ENCODE measurements at regions not wholly inside any gene's neighbourhood (a gene's known extent, or its start where the extent isn't known, plus 50 kb on each side); places are given as distances from the start of the nearest gene placed in this dataset.

DNA sequence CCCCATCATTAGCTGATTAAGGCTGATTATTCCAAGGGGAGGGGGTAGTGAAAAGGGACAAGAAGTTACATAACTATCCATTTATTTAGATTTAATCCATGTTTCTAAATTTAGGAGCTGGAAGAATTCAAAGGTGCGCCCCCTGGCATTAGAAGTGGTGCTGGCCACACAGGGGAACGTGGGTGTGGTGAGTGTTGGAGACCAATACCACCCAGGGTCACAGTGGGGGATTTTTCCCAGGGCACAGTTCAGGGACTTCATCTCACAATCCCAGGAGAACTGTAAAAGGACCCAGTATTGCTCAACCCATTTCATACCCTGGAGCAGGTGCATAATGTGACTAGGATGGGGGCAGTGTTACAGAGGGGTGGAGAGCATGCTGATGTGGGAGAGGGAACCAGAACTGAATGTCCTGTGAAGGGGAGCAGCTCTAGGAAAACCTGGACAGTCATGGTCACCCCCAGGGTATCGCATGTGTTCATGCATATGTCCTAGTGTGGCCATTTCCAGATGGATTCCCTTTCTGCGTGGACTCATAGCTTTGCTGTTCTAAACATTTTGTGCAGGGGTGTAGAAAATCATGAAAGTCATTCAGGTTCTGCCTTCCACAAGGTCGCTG, 110.3 kb downstream of the LSM3 start:
- no peak for DNase-seq (ENCODE audit: low read depth)

DNA sequence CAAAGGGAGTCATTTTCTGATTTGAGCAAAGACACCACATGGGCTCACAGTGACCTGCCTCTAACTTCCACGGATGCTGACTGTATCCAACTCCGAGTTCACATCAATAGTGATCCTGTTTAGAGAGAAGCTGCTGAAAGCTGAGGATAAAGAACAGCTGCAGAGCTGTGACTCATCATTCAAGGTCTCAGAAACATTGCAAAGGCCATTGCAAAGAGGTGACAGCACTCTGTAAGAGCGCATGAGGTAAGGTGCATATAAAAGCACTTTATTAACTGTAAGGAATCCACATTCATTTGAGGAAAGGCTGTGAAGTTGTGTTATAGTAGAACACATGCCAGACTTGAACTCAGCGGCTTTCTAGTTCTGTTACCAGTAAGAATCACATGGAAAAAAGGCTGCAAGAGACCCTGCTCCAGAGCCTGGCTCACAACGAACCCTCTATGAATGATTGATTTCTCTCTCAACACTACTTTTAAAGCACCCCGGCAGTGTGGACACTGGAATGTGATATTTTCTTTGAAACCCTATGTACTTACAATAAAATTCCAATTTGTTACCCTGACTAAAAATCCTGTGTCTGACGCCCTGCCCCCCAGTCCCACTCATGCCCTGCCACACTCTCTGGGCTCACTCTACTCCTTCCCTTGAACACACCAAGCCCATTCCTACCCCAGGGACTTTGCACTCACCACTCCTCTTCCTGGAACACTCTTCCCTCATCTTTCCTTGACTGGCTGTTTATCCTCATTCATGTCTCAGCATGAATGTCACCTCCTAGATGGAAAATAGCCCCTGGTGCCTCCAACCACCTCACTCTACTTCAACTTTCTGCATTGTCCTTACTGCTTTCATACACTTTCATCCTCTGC, 111.2 kb downstream of the LSM3 start:
- no peak for DNase-seq (ENCODE audit: low read depth)

DNA sequence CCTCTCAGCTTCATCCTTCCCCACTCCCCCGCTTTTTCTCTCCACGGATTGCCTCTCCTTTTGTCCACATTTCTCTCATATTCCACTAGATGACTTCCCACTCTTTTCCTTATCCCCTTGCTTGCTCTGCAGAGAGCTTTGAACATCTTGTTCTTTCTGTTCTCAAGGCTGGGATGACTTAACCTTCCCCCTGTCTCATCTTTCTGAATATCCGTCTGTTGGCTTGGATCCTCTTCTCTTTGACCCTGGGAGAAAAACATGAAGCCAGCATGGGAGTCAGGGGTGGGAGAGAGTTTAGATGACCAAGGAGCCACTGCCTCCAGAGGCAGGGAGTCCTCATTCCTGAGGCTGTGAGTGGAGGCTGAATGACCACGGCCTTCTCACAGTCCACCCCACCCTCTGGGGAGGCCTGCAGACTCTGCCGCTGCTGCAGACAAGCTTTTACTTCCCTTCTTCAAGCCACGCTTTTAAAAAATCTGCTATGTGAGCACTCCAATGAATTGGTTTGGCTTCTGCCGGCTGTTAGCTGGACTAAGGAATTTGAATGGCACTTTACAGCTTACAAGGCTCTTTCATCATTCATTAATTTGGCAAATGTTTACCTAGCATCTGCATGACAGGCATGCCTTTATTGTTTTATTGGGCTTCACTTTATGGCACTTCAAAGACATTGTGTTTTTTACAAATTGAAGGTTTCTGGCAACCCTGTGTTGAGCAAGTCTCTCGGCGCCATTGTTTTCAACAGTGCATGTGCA, 111.6 kb upstream of the SLC6A6 start:
- DNase-seq (ENCODE audit: low read depth) = no peak

DNA sequence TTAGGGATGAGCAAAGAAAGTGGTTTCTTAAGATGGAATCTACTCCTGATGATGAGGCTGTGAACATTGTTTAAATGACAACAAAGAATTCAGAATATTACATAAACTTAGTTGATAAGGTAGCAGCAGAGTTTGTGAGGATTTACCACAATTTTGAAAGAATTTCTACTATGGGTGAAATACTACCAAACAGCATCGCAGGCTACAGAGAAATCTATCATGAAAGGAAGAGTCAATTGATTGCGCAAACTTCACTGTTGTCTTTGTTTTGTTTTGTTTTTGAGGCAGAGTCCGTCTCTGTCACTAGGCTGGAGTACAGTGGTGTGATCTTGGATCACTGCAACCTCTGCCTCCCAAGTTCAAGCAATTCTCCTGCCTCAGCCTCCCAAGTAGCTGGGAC, 107.4 kb upstream of the SLC6A6 start:
- no peak for DNase-seq (ENCODE audit: low read depth)

DNA sequence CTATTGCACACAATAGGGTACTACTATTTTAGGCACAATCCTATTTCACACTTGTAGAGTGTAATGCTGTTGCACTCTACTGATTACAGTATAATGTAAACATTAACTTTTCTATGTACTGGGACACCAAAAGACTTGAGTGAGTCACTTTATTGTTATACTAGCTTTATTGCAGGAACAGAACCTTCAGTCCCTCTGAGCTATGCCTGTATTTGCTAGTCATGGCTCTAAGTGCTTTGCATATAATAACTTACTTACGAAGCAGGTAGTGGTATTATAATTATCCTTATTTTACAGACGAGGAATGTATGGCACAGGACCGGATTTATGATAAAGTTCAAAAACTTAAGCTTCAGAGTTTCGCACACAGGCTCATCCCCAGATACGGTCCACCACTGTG, 106.6 kb upstream of the SLC6A6 start:
- no peak for DNase-seq (ENCODE audit: low read depth)

DNA sequence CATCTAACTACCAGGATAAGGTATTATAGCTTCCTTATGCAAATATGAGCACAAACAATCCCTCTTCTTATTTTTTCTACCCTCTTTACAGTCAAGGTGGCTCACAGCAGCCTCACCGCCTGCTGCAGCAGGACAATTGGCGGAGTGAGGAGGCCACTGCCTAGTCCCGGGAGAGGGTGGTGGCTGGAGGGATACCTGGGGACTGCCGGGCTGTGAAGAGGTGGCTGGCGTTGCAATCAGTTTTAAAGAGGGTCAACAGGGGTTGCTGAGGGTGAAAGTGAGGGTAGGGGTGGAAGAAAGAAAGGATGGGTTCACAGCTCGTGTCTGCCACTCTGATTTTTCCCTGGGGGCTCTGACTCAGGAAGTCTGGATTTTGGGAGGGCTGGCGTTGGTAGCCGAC, 105.1 kb upstream of the SLC6A6 start:
- DNase-seq (ENCODE audit: low read depth) = no peak

DNA sequence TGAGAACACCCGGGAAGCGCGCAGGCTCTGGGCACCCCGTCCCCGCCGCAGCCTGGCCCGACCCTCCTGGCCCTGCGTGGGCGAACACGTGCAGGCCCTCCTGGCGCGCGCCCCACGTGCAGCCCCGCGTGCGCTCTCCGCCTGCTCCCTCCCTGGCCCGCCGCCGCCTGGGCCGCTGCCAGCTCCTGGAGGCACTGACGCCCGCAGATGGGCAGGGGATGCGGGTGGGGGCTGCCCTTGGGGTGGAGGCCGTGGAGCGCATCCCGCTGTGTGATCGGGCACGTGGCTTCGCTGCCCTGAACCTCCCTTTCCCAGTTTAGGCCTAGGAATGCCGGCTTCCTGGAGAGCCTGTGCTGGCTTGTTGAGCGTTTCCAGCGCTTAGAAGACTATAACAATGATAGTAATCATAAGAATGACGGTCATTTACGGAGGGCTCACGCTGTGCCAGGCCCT, 104.6 kb upstream of the SLC6A6 start:
- no peak for DNase-seq (ENCODE audit: low read depth)

DNA sequence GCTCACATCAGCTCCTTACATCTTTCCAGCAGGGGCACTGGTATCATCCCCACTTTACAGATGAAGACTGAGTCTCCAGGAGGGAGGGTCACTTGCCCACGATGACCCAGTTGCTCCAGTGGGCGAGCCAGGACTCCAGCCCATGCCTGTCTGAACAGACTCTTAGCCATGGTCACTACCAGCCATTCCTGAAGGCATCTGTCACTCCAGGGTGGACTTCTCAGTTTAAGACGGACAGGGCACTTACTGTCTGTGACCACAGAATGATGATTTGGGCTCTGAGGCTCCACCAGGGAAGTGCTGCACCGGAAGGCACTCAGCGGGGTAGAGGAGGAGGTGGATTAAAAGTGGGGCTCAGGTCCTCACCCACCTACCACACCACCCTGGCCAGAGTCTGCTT, 104.0 kb upstream of the SLC6A6 start:
- no peak for DNase-seq (ENCODE audit: low read depth)

DNA sequence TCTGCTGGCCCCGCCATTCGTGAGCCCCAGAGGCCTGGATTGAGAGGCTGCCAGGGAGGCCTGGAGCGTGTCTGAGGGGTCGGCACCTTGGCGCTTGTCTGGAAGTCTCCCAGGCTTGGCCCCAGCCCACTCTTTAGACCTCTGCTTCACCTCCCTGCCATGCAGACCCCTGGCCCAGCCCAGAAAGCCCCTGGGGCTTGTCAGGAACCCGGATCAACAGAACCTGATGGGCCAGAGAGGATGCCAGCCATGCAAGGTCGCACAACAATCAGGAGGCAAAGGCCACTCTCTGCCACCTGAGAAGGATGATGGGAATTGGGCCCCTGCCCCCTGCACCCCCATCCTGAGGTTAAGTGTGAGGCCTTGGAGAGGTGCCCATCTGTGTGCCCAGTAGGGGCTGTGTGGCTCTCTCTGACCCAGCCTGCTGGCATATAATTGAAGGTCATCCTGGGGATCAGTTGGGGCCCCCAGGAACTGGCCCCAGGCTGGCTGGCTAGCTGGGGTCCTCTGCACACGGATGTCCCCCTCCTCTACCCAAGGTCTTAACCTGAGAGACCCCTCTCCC, 103.3 kb upstream of the SLC6A6 start:
- no peak for DNase-seq (ENCODE audit: low read depth)

DNA sequence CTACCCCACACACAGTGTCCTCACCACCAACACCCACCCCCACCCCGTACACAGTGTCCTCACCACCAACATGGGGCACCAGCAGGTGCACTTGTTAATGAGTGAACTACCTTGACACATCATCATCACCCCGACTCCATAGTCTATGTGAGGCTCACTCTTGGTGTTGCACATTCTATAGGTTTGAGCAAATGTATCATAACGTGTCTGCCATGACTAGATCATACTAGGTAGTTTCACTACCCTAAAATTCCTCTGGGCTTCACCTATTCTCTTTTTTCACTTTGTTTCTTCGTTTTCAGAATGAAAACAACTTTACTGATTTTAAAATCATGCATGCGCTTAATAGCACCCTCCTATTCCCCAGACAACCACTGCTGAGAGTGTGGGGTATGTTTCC, 102.6 kb upstream of the SLC6A6 start:
- DNase-seq (ENCODE audit: low read depth) = no peak

DNA sequence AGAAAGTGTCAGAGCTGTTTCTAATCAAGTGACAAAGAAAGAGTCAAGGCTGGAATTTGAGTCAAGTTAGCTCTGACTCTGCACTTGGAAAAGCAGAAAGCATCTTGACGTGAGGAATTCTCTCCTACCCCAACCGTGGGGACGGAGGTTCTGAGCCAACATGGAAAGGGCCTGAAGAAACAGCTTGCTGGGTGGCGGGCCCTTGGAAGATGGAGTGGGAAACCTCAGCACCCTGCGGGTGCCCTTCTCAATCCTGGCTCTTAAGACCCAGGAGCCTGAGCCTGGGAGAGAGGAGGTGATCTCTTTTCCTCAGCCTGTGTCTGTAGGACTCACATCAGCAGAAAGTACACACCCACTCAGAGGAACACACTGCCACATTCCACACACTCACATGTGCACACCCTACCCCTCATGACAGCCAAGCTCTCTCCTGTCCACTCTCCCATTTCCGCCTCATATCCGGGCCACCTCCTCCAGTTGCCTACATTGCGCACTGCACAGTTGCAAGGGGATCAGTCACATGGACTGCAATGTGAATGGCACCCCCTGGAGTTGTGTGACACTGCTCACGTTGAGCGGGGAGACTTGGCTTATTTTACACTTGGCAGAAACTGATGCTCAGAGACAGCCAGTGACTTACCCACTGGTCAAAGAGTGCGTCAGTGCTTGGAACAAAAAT, 101.5 kb upstream of the SLC6A6 start:
- no peak for DNase-seq (ENCODE audit: low read depth)

DNA sequence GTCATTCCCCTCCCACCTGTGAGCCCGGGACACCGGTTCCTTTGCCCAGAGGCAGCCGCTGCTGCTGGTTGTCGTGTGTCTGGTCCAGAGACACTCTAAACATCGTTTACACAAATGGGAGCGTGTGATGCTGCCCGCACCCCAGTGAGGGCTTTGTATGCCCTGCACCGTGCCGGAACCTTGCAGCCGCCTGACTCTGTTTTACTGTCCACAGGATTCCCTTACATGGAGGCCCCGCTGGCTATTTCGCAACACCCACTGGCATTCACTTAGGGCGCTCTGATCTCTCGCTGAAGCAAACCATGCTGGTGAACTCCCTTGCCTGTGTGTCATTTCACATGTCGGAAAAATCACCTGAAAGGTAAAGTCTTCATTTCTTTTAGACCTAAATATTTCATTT, 100.8 kb upstream of the SLC6A6 start:
- no peak for DNase-seq (ENCODE audit: low read depth)

DNA sequence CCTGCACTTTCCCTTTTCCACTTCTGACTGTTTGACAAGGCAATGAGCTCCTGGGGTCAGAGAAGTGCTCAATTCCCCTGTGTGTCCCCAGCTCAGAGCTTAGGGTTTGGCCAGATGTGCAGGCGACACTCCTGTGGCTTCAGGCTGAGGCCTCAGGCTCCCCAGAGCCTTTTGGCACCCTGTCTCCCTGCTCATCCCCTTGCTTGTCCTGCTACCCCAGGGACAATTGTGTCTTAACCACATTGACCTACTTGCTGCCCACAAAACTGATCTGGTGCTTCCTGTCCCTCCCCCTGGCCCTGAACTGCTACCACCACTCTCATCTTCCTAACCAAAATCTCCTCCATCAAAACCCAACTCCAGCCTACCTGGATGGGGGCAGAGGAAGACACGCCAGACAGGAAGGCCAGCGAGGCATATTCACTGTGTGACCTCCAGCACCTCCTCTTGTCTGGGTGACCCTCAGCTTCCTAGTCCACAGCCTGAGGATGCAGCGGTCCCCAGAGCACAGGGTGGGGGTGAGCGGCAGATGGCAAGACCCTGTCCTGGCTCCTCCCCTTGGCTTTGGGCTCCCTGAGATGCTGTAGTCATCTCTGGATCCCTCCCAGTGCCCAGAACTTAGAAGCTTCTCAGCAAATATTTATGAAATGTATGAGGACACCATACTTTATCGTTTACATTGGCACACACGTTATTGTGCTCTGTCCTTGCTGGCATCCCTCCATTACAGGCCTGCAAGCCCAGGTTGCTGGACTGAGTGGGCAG, 98.9 kb upstream of the SLC6A6 start:
- DNase-seq (ENCODE audit: low read depth) = no peak

DNA sequence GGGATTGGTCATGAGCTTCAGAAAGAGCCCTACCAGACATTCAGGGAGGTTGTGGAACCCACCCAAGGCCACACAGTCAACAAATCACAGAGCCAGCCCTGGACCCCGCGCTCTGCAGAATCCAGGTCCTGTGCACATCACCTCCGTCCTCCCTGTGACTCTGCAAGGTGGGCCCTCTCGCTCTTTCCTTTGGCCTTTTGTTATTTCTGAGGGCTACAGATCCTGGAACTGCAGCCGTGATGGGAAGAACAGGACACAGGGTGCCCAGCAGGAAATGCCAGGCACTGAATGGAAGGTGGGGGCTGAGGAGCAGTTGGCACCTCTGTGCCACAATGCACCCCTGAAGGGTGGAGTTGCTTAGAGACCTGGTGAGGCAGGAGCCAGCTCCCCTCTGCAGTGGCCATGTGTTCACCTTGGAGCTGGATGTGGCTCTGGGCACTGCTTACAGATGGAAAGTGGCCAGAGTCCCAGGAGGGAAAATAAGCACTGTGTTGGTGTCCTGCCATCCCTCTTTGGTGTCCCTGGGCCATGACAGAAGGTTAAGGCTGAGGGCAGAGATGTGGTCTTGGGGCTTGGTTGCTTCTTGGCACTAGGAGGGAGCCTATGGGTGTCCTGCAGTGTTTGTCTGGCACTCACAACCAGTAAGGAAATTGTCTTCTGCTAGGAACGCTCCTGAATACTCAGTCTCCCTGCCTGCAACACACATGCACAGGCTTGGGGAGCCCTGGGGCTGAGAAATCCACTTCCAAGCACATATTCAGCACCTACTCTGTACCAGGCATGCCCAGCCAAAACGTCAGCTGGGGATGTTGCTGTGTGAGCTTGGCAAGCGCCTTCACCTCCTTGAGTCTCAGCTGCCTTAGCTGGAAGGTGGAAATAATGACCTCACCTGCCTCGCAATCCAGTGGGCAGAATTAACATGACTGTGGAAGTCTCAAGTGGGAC, 98.0 kb upstream of the SLC6A6 start:
- DNase-seq (ENCODE audit: low read depth) = no peak

DNA sequence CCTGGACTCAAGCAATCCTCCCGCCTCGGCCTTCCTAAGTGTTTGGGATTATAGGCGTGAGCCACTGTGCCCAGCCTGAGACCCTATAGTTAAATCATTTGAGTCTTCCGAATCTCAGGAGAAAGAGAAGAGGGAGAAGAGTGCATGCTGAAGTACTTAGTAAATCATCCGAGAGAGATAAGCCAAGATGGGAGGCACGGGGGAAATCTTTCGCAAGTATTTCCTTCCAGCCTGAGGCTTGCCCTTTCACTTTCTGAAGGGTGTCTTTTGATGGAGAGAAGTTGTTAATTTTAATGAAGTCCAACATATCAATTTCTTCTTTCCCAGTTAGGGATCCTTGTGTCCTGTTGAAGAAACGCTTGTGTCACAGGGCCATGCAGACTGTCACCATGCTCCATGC, 97.1 kb upstream of the SLC6A6 start:
- DNase-seq (ENCODE audit: low read depth) = no peak

DNA sequence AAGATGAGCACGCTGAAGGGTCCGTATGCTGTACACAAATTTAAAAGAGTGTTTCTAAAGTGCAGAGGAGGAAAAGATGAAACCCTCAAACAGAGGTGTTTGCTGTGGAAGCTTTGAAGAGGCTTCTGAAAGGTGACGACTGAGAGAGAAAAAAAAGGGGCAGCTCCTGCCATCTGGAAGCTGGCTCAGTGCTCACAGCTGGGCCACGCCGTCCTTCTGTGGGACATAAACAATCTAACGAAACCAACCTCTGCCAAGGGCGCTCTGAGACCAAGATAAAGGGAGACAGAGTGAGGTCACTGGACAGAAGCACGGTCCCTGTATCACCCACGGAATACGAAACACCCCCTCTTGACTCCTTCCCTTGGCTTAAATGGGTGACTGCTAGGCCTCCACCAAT, 96.3 kb upstream of the SLC6A6 start:
- no peak for DNase-seq (ENCODE audit: low read depth)

DNA sequence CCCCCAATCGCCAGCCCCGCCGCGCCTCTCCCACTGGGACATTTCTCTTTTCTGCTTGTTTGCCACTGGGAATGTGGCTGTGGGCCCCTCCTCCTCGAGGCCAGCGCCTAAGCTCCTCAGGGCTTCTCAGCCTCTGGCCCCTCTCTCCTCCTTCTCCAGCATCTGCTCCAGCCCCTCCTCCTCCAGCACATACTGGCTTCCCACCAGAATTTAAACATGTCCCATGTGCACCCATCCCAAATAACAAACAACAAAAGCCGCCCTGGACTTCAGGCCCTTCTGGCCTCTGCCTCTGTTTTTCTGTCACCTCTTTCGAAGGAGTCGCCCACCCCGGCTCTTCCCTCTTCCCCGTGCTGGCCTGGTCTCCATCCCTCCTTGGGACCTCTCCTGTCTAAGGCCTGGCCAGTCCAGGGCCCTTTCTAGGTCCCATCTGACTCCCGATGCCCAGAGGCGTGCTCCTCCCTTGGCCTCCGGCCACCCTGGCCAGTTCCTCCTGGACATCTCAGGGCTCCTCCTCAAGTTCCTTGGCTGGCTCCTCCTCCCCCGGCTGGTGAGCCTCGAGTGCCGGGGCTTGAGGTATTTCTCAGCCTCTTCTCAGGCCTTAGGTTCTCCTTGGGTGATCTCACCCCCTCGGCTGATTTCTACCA, 94.6 kb upstream of the SLC6A6 start:
- no peak for DNase-seq (ENCODE audit: low read depth)

DNA sequence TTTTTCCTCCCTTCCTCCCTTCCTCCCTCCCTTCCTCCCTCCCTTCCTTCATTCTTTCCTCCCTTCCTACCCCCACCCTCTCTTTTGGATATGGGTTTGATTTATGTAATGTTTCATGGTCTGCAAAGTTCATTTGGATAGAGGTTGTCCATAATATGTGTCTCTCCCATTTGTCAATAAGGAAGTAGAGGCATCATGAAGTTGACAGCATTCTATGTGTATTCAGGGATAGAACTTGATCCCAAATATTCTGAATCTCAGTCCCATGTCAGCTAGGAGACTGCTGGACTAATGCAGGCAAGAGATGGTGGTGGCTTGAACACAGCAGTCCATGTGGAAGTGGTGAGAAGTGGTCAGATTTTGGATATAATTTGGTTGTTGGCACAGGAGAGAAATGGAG, 90.7 kb upstream of the SLC6A6 start:
- DNase-seq (ENCODE audit: low read depth) = no peak

DNA sequence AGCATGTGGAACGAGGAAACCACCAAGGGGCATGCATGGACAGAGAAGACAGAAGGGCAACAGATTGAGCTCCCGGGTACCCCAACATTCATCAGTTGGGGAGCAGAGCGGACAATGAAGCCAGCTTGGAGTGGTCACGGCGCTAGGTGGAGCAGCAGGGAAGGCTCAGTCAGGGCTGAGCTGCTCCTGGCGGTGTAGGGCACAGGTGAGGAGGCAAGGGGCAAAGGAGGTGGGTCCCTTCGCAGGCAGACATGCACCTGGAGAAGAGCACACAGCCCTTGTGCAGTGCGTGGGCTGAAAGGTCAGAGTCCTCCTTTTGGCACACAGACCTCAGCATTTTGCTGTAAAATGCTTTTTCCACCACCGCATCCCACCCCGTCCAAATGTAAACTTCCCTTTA, 90.0 kb upstream of the SLC6A6 start:
- no peak for DNase-seq (ENCODE audit: low read depth)

Data from stimulated activated CD4-positive, alpha-beta T cell treated with anti-CD3 and anti-CD28 coated beads, Interleukin-2, amount 100 ng/mL, for 4 hours (primary cell).